Activated T-cell treated with anti-CD3 and anti-CD28 coated beads, Interleukin-2, amount 50 U/mL, for 4 hours (primary cell): ENCODE measurements at regions not wholly inside any gene's neighbourhood (a gene's known extent, or its start where the extent isn't known, plus 50 kb on each side); places are given as distances from the start of the nearest gene placed in this dataset.

Source experiments
- ATAC-seq, 2 donors: fragments of 200-7000 bp; cut with Tn5 transposase; one replicate each; pipeline ENCODE4 v1.10.0; 2021
- DNase-seq: peaks from one replicate; pipeline ENCODE4 v3.0.0-alpha.2; 2020
- H3K27me3 Mint-ChIP-seq: one replicate; pipeline ENCODE4 v1.8.0; 2021; ENCODE audit warnings: low read depth, mixed read lengths
- H3K36me3 Mint-ChIP-seq: one replicate; pipeline ENCODE4 v1.8.0; 2022; ENCODE audit warnings: mixed read lengths; ENCODE audit not compliant: insufficient read depth
- H3K4me1 Mint-ChIP-seq: one replicate; pipeline ENCODE4 v1.8.0; 2021; ENCODE audit warnings: low read depth, mixed read lengths
- H3K4me3 Mint-ChIP-seq: one replicate; pipeline ENCODE4 v1.8.0; 2021; ENCODE audit warnings: mild to moderate bottlenecking, moderate library complexity, mixed read lengths
- H3K9me3 Mint-ChIP-seq: one replicate; pipeline ENCODE4 v1.8.0; 2021; ENCODE audit warnings: mixed read lengths

GRCh38 chr14:53549956-53550355, 396.8 kb upstream of the DDHD1 start:
- H3K27me3 Mint-ChIP-seq: no peaks in the 10 kb centered on the region
- no peaks in the 10 kb centered on the region for H3K4me1 Mint-ChIP-seq
- no peak overlapping the region for H3K4me3 Mint-ChIP-seq
- H3K9me3 Mint-ChIP-seq: no peaks in the 10 kb centered on the region
- H3K36me3 Mint-ChIP-seq: no peaks in the 10 kb centered on the region
- no peak for DNase-seq
- no peak for ATAC-seq

- DNase-seq (no peak), ATAC-seq (no peak)
- no peaks in the 10 kb centered on the region for H3K4me1 Mint-ChIP-seq
- H3K9me3 Mint-ChIP-seq: no peaks in the 10 kb centered on the region
- H3K4me3 Mint-ChIP-seq: no peak overlapping the region
- H3K27me3 Mint-ChIP-seq: no peaks in the 10 kb centered on the region
- no peaks in the 10 kb centered on the region for H3K36me3 Mint-ChIP-seq
Observed at GRCh38 chr14:53547593-53547992, 394.5 kb upstream of the DDHD1 start.

GRCh38 chr14:53545217-53545616, 392.1 kb upstream of the DDHD1 start:
- Mint-ChIP-seq H3K4me3 (no peak overlapping the region), H3K36me3 (no peaks in the 10 kb centered on the region), H3K4me1 (no peaks in the 10 kb centered on the region), H3K9me3 (no peaks in the 10 kb centered on the region), H3K27me3 (no peaks in the 10 kb centered on the region)
- DNase-seq (no peak), ATAC-seq (no peak)

GRCh38 chr14:53542732-53543131, 389.6 kb upstream of the DDHD1 start:
- H3K9me3 Mint-ChIP-seq: no peaks in the 10 kb centered on the region
- H3K36me3 Mint-ChIP-seq: no peaks in the 10 kb centered on the region
- H3K4me3 Mint-ChIP-seq: no peak overlapping the region
- no peak for ATAC-seq
- no peak for DNase-seq
- no peaks in the 10 kb centered on the region for H3K27me3 Mint-ChIP-seq
- no peaks in the 10 kb centered on the region for H3K4me1 Mint-ChIP-seq

- Mint-ChIP-seq H3K27me3 (no peaks in the 10 kb centered on the region), H3K9me3 (no peaks in the 10 kb centered on the region), H3K4me1 (no peaks in the 10 kb centered on the region), H3K4me3 (no peak overlapping the region), H3K36me3 (no peaks in the 10 kb centered on the region)
- DNase-seq (no peak), ATAC-seq (no peak)
Observed at GRCh38 chr14:53541411-53541810, 388.3 kb upstream of the DDHD1 start.

- no peaks in the 10 kb centered on the region for H3K9me3 Mint-ChIP-seq
- ATAC-seq: no peak
- no peaks in the 10 kb centered on the region for H3K36me3 Mint-ChIP-seq
- H3K4me1 Mint-ChIP-seq: no peaks in the 10 kb centered on the region
- peak; percentile 10 for DNase-seq
- no peaks in the 10 kb centered on the region for H3K27me3 Mint-ChIP-seq
- no peak overlapping the region for H3K4me3 Mint-ChIP-seq
Observed at GRCh38 chr14:53539489-53540126, 386.5 kb upstream of the DDHD1 start.

GRCh38 chr14:53538316-53538881, 385.3 kb upstream of the DDHD1 start:
- Mint-ChIP-seq H3K4me1 (no peaks in the 10 kb centered on the region), H3K4me3 (no peak overlapping the region), H3K36me3 (no peaks in the 10 kb centered on the region), H3K9me3 (no peaks in the 10 kb centered on the region), H3K27me3 (no peaks in the 10 kb centered on the region)
- DNase-seq: no peak
- no peak for ATAC-seq

GRCh38 chr14:53537422-53538315, 384.5 kb upstream of the DDHD1 start:
- Mint-ChIP-seq H3K9me3 (no peaks in the 10 kb centered on the region), H3K4me1 (no peaks in the 10 kb centered on the region), H3K4me3 (no peak overlapping the region), H3K27me3 (no peaks in the 10 kb centered on the region), H3K36me3 (no peaks in the 10 kb centered on the region)
- no peak for DNase-seq
- ATAC-seq: no peak

- DNase-seq (no peak), ATAC-seq (no peak)
- Mint-ChIP-seq H3K4me3 (no peak overlapping the region), H3K27me3 (no peaks in the 10 kb centered on the region), H3K4me1 (no peaks in the 10 kb centered on the region), H3K9me3 (no peaks in the 10 kb centered on the region), H3K36me3 (no peaks in the 10 kb centered on the region)
Observed at GRCh38 chr14:53536446-53536845, 383.3 kb upstream of the DDHD1 start.

- Mint-ChIP-seq H3K36me3 (no peaks in the 10 kb centered on the region), H3K4me3 (no peak overlapping the region), H3K9me3 (no peaks in the 10 kb centered on the region), H3K4me1 (no peaks in the 10 kb centered on the region), H3K27me3 (no peaks in the 10 kb centered on the region)
- DNase-seq (no peak), ATAC-seq (no peak)
Observed at GRCh38 chr14:53534841-53535240, 381.7 kb upstream of the DDHD1 start.

GRCh38 chr14:53533384-53533970, 380.4 kb upstream of the DDHD1 start:
- ATAC-seq (no peak), DNase-seq (no peak)
- H3K27me3 Mint-ChIP-seq: no peaks in the 10 kb centered on the region
- no peak overlapping the region for H3K4me3 Mint-ChIP-seq
- H3K9me3 Mint-ChIP-seq: no peaks in the 10 kb centered on the region
- H3K4me1 Mint-ChIP-seq: no peaks in the 10 kb centered on the region
- no peaks in the 10 kb centered on the region for H3K36me3 Mint-ChIP-seq

- Mint-ChIP-seq H3K4me3 (no peak overlapping the region), H3K9me3 (no peaks in the 10 kb centered on the region), H3K36me3 (no peaks in the 10 kb centered on the region), H3K27me3 (no peaks in the 10 kb centered on the region), H3K4me1 (no peaks in the 10 kb centered on the region)
- ATAC-seq (no peak), DNase-seq (no peak)
Observed at GRCh38 chr14:53532853-53533252, 379.7 kb upstream of the DDHD1 start.

- H3K9me3 Mint-ChIP-seq: no peaks in the 10 kb centered on the region
- H3K4me3 Mint-ChIP-seq: no peak overlapping the region
- H3K36me3 Mint-ChIP-seq: no peaks in the 10 kb centered on the region
- no peak for ATAC-seq
- no peak for DNase-seq
- H3K4me1 Mint-ChIP-seq: no peaks in the 10 kb centered on the region
- no peaks in the 10 kb centered on the region for H3K27me3 Mint-ChIP-seq
Observed at GRCh38 chr14:53531730-53532129, 378.6 kb upstream of the DDHD1 start.

- no peak overlapping the region for H3K4me3 Mint-ChIP-seq
- no peaks in the 10 kb centered on the region for H3K36me3 Mint-ChIP-seq
- H3K9me3 Mint-ChIP-seq: no peaks in the 10 kb centered on the region
- H3K4me1 Mint-ChIP-seq: no peaks in the 10 kb centered on the region
- H3K27me3 Mint-ChIP-seq: no peaks in the 10 kb centered on the region
- no peak for ATAC-seq
- no peak for DNase-seq
Observed at GRCh38 chr14:53531156-53531555, 378.0 kb upstream of the DDHD1 start.
